ENCODE measurements at regions not wholly inside any gene's neighbourhood (a gene's known extent, or its start where the extent isn't known, plus 50 kb on each side); places are given as distances from the start of the nearest gene placed in this dataset.

DNA sequence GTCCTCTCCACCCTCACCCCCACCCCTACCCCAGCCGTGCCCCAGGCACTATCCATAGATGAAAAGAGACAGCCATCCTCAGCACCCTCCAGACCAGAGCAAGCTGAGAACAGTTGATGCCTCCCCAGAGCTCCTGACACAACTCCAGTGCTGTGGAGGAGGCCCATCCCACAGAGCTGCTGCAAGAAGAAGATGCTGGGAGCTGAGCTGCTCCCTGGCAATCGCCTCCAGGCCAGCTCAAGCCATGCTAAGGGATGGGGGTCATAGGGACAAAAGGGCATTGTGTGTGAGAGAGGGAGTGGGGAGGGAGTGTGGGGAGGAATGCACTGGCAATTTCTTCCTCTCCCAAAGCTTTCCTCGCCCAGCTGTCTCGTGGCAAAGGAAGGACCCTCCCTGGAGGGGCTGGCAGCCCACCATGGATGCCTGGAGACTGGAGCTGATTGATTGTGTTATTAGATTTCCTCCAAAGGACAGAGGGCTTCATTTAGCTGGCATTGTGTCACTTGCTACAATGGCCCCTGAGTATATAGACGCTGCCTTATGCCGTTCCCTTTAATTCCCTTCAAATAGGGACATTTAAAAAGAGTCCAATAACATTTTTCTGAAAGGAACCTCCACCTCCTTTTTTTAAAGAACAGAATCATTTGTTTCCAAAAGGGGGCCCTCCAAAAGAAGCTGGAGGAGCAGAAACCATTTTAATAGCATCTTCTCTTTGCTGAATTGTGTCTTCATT lies 476.4 kb downstream of the FOXO1 start:
- DNase-seq (ENCODE audit: low read depth, low spot score) (no peak), ATAC-seq (no peak), FAIRE-seq (no peak)
- Histone ChIP-seq H3K4me1 (ENCODE audit: control insufficient read depth, insufficient read depth, low read length) (no peaks in the 10 kb centered on the region), H3K36me3 (ENCODE audit: control insufficient read depth in 2 of 2, insufficient read depth in 2 of 2, low read length in 1 of 2) (no peaks in the 10 kb centered on the region), H3K9ac (ENCODE audit: control insufficient read depth, insufficient read depth, low read length) (no peak overlapping the region), H3K27me3 (replicated peaks in 1 of 2; ENCODE audit: control insufficient read depth in 2 of 2, insufficient read depth in 2 of 2, low read length in 1 of 2) (peaks cover 3 to 4% of the 10 kb centered on the region in 2 experiments), H4K20me1 (ENCODE audit: control insufficient read depth, insufficient read depth) (no peaks in the 10 kb centered on the region), H2AFZ (ENCODE audit: control insufficient read depth, low read depth, low read length) (no peak overlapping the region), H3K4me3 (no peak overlapping the region), H3K4me2 (ENCODE audit: control insufficient read depth, insufficient read depth) (no peak overlapping the region), H3K79me2 (ENCODE audit: control insufficient read depth, insufficient read depth, low read length) (no peaks in the 10 kb centered on the region), H3K9me3 (replicated peaks; ENCODE audit: control insufficient read depth, insufficient read depth, low read length) (no peaks in the 10 kb centered on the region), H3K27ac (ENCODE audit: control insufficient read depth, insufficient read depth) (no peak overlapping the region)
- WGBS (ENCODE audit: insufficient coverage, insufficient replicate concordance, low lambda C conversion rate, missing lambda C conversion rate) = 62% methylated on average over 6 of the region's 6 CpGs
- SMC1A ChIA-PET (ENCODE audit: uncharacterized antibody, unreplicated experiment) = interaction anchor here (1.0 to 1.1 kb wide), 2 partner anchors 145 to 493 kb away, joined by 3 read pairs; no protein-coding TSS in a partner anchor
- TF ChIP-seq NFYA (IDR thresholded peaks at IDR 0.05; ENCODE audit: borderline replicate concordance, low read depth, low read length) (no peak), SREBF2 (IDR thresholded peaks at IDR 0.05; ENCODE audit: low read length) (no peak), SRF (IDR thresholded peaks at IDR 0.05; ENCODE audit: low read depth in 2 of 2, low read length in 2 of 2) (no peak)
- no TSS peak for BruUV-seq (replicated peaks)
- CTCF ChIA-PET = interaction anchor here (1.1 to 1.2 kb wide), 2 partner anchors 10 to 121 kb away, joined by 3 to 4 read pairs; no protein-coding TSS in a partner anchor
- RAD21 ChIA-PET (ENCODE audit: unreplicated experiment) = interaction anchor here (0.6 to 1.1 kb wide), 2 partner anchors 217 to 248 kb away, joined by 3 read pairs; no protein-coding TSS in a partner anchor
- in situ Hi-C loops (cut with MboI) = no loop called here
- POLR2A ChIA-PET = no interaction called here
- intact Hi-C loops (cut with micrococcal nuclease; ENCODE audit: unreplicated experiment) = no loop called here

DNA sequence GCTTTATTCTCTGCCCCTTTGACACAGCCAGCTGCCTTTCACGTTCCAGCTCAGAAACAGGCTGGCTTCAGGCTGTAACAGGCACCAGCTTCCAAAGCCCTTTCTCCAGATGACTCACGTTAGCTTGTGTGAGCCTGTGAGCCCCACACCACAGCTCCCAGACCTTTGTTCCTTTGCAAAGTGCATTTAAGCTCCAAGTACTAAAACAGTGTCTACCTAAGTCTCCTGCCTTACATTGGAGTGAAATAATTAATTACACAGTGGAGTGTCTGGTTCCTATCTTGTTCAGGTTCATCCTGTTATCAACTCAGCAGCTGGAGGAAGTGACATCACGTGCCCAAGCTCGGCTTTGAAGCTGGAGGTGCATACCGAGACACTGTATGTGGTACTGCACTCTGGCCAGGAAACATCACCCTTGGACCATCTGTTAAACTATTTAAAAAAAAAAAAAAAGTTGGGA lies 475.8 kb downstream of the FOXO1 start:
- BruUV-seq (replicated peaks) = no TSS peak
- H4K20me1 ChIP-seq (ENCODE audit: control insufficient read depth, insufficient read depth) = no peaks in the 10 kb centered on the region
- no peaks in the 10 kb centered on the region for H3K9me3 ChIP-seq (replicated peaks; ENCODE audit: control insufficient read depth, insufficient read depth, low read length)
- no peak overlapping the region for H3K27ac ChIP-seq (ENCODE audit: control insufficient read depth, insufficient read depth)
- no peaks in the 10 kb centered on the region for H3K79me2 ChIP-seq (ENCODE audit: control insufficient read depth, insufficient read depth, low read length)
- DNase-seq (ENCODE audit: low read depth, low spot score) = no peak
- peaks cover 3 to 4% of the 10 kb centered on the region in 2 experiments for H3K27me3 ChIP-seq (replicated peaks in 1 of 2; ENCODE audit: control insufficient read depth in 2 of 2, insufficient read depth in 2 of 2, low read length in 1 of 2)
- H3K4me3 ChIP-seq = no peak overlapping the region
- no peak for FAIRE-seq
- H2AFZ ChIP-seq (ENCODE audit: control insufficient read depth, low read depth, low read length) = no peak overlapping the region
- CTCF ChIA-PET = interaction anchor here (1.2 kb wide), 1 partner anchor 121 kb away, joined by 4 read pairs; no protein-coding TSS in a partner anchor
- no peak overlapping the region for H3K9ac ChIP-seq (ENCODE audit: control insufficient read depth, insufficient read depth, low read length)
- intact Hi-C loops (cut with micrococcal nuclease; ENCODE audit: unreplicated experiment) (no loop called here), in situ Hi-C loops (cut with MboI) (no loop called here)
- RAD21 ChIA-PET (ENCODE audit: unreplicated experiment) = no interaction called here
- 0% methylated on average over 5 of the region's 5 CpGs for WGBS (ENCODE audit: insufficient coverage, insufficient replicate concordance, low lambda C conversion rate, missing lambda C conversion rate)
- SMC1A ChIA-PET (ENCODE audit: uncharacterized antibody, unreplicated experiment) = interaction anchor here (1.0 to 1.1 kb wide), 2 partner anchors 146 to 492 kb away, joined by 3 read pairs; no protein-coding TSS in a partner anchor
- H3K4me2 ChIP-seq (ENCODE audit: control insufficient read depth, insufficient read depth) = no peak overlapping the region
- no peaks in the 10 kb centered on the region for H3K4me1 ChIP-seq (ENCODE audit: control insufficient read depth, insufficient read depth, low read length)
- no peak for TF ChIP-seq MEF2A (IDR thresholded peaks at IDR 0.05; ENCODE audit: insufficient read depth, low read depth, low read length)
- 0 out of 4 replicates have a peak, but pooled peaks of 1 of the 2 experiments have one; percentile 40 for TF ChIP-seq BHLHE40 (IDR thresholded peaks at IDR 0.05; ENCODE audit: borderline replicate concordance in 1 of 2, low read depth in 2 of 2, low read length in 1 of 2)
- no peak for TF ChIP-seq CBFB (IDR thresholded peaks at IDR 0.05; ENCODE audit: low read depth)
- TF ChIP-seq, protein P1, sequence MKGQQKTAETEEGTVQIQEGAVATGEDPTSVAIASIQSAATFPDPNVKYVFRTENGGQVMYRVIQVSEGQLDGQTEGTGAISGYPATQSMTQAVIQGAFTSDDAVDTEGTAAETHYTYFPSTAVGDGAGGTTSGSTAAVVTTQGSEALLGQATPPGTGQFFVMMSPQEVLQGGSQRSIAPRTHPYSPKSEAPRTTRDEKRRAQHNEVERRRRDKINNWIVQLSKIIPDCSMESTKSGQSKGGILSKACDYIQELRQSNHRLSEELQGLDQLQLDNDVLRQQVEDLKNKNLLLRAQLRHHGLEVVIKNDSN (IDR thresholded peaks at IDR 0.05; ENCODE audit: borderline replicate concordance, extremely low read length, insufficient read depth, low read depth, low read length) = peak; percentile 50
- no peak for TF ChIP-seq SP1 (IDR thresholded peaks at IDR 0.05; ENCODE audit: low read depth, low read length)
- TF ChIP-seq CHD1 (IDR thresholded peaks at IDR 0.05; ENCODE audit: low read depth, low read length) = no peak
- ATAC-seq = peak; percentile 60
- no peaks in the 10 kb centered on the region for H3K36me3 ChIP-seq (ENCODE audit: control insufficient read depth in 2 of 2, insufficient read depth in 2 of 2, low read length in 1 of 2)
- POLR2A ChIA-PET = no interaction called here
